SK-N-SH (cell line): ENCODE measurements at regions not wholly inside any gene's neighbourhood (a gene's known extent, or its start where the extent isn't known, plus 50 kb on each side); places are given as distances from the start of the nearest gene placed in this dataset.
"Not testable (repeated sequence)": the region's sequence is repeated elsewhere in the genome, so short reads cannot be mapped to it uniquely, and the experiment has no call there.

Source experiments
- CTCF ChIA-PET: fragments of 300-600, 350-600 bp; formaldehyde crosslinking; extraction: SDS; loops from one replicate; lab custom pipeline; 2021; lab: Yijun Ruan, JAX
- POLR2A ChIA-PET: fragments of 350-600 bp; sonication (Branson Sonifier 250); formaldehyde crosslinking; extraction: SDS; loops from one replicate; lab custom pipeline; 2020; ENCODE audit warnings: antibody characterized with exemption, inconsistent platforms; lab: Yijun Ruan, JAX
- DNase-seq: peaks from one replicate; pipeline ENCODE4 v3.0.0; 2012
- H2AFZ ChIP-seq: fragments of 200-600 bp; sonication (generic); 2 replicates; pipeline ENCODE4 v1.8.1; 2016; ENCODE audit warnings: antibody characterized with exemption, mild to moderate bottlenecking, low read depth
- H3F3A ChIP-seq: fragments of 200-600 bp; sonication (generic); replicated peaks from 2 replicates; pipeline ENCODE3; 2016; ENCODE audit warnings: antibody characterized with exemption, mild to moderate bottlenecking; ENCODE audit not compliant: insufficient read depth
- H3K27ac ChIP-seq, 2 experiments: fragments of 200-500 bp in 1 of 2; fragments of 200-600 bp in 1 of 2; sonication (Bioruptor generic) in 1 of 2; sonication (generic), shearing (Covaris generic) in 1 of 2; 2 replicates each; pipeline versions ENCODE4 v1.5.1 to v1.6.1; 2014 to 2016; ENCODE audit warnings: low read depth in 2 of 2, inconsistent platforms in 1 of 2, low read length in 1 of 2, mild to moderate bottlenecking in 1 of 2, mixed read lengths in 1 of 2
- H3K27me3 ChIP-seq: fragments of 200-600 bp; sonication (generic), shearing (Covaris generic); 2 replicates; pipeline ENCODE4 v1.6.1; 2016; ENCODE audit warnings: mixed run types; ENCODE audit not compliant: insufficient read depth
- H3K36me3 ChIP-seq, 2 experiments: fragments of 200-500 bp in 1 of 2; fragments of 200-600 bp in 1 of 2; sonication (Bioruptor generic) in 1 of 2; sonication (generic) in 1 of 2; replicated peaks in 1 of 2; 2 replicates each; pipeline versions ENCODE3 to v1.5.1; 2014 to 2016; ENCODE audit warnings: low read length in 1 of 2, mild to moderate bottlenecking in 1 of 2; ENCODE audit not compliant: insufficient read depth in 2 of 2, control insufficient read depth in 1 of 2
- H3K4me1 ChIP-seq, 2 experiments: fragments of 200-500 bp in 1 of 2; fragments of 200-600 bp in 1 of 2; sonication (Bioruptor generic) in 1 of 2; sonication (generic), shearing (Covaris generic) in 1 of 2; 2 replicates each; pipeline versions ENCODE4 v1.5.1 to v1.6.1; 2014 to 2016; ENCODE audit warnings: low read depth in 1 of 2, low read length in 1 of 2, mixed run types in 1 of 2; ENCODE audit not compliant: insufficient read depth in 2 of 2, control insufficient read depth in 1 of 2
- H3K4me2 ChIP-seq: fragments of 200-600 bp; sonication (generic), shearing (Covaris generic); 2 replicates; pipeline ENCODE4 v1.6.1; 2017; ENCODE audit warnings: mixed run types
- H3K4me3 ChIP-seq, 2 experiments: fragments of 200-500 bp in 1 of 2; fragments of 200-600 bp in 1 of 2; sonication (Bioruptor generic) in 1 of 2; sonication (generic), shearing (Covaris generic) in 1 of 2; 2 replicates each; pipeline versions ENCODE4 v1.5.1 to v1.8.1; 2014 to 2016; ENCODE audit warnings: low read depth in 2 of 2, inconsistent platforms in 1 of 2, low read length in 1 of 2, mild to moderate bottlenecking in 1 of 2, mixed read lengths in 1 of 2, moderate library complexity in 1 of 2
- H3K79me2 ChIP-seq: fragments of 200-600 bp; sonication (generic); 2 replicates; pipeline ENCODE4 v1.8.1; 2017; ENCODE audit warnings: mild to moderate bottlenecking; ENCODE audit not compliant: insufficient read depth
- H3K9ac ChIP-seq: fragments of 200-600 bp; sonication (generic); 2 replicates; pipeline ENCODE4 v1.6.1; 2017; ENCODE audit warnings: mixed run types
- H3K9me2 ChIP-seq: fragments of 200-600 bp; sonication (generic); 2 replicates; pipeline ENCODE4 v1.6.1; 2017; ENCODE audit warnings: mixed run types
- H3K9me3 ChIP-seq: fragments of 200-600 bp; sonication (generic); 2 replicates; pipeline ENCODE4 v1.6.1; 2017; ENCODE audit warnings: mixed run types, mild to moderate bottlenecking, moderate library complexity
- H4K20me1 ChIP-seq: fragments of 200-600 bp; sonication (generic); 2 replicates; pipeline ENCODE4 v1.6.1; 2017; ENCODE audit warnings: mild to moderate bottlenecking, mixed run types; ENCODE audit not compliant: insufficient read depth
- ELF1 ChIP-seq: IDR thresholded peaks from 2 replicates; pipeline ENCODE4 v1.4.0; 2012
- EP300 ChIP-seq, 2 experiments: IDR thresholded peaks; 2 replicates each; pipeline versions ENCODE4 v1.4.0 to v1.6.1; 2012; ENCODE audit warnings: borderline replicate concordance in 1 of 2, low read depth in 1 of 2, low read length in 1 of 2
- EZH2phosphoT487 ChIP-seq: fragments of 200-600 bp; sonication (generic); IDR thresholded peaks from 2 replicates; pipeline ENCODE4 v1.6.1; 2017; ENCODE audit warnings: low read depth, mixed run types, mild to moderate bottlenecking, antibody characterized with exemption, moderate library complexity, borderline replicate concordance
- FOSL2 ChIP-seq: IDR thresholded peaks from 2 replicates; pipeline ENCODE4 v1.4.0; 2012; ENCODE audit warnings: low read depth, mild to moderate bottlenecking, moderate library complexity, borderline replicate concordance
- JUND ChIP-seq: IDR thresholded peaks from 2 replicates; pipeline ENCODE4 v1.4.0; 2012
- MEF2A ChIP-seq: IDR thresholded peaks from 2 replicates; pipeline ENCODE4 v1.4.0; 2012; ENCODE audit warnings: low read depth, borderline replicate concordance
- MXI1 ChIP-seq: IDR thresholded peaks from 2 replicates; pipeline ENCODE4 v1.6.1; 2012; ENCODE audit warnings: mild to moderate bottlenecking, low read depth, low read length, improper control_type of control experiment
- RAD21 ChIP-seq: IDR thresholded peaks from 2 replicates; pipeline ENCODE4 v1.6.1; 2012; ENCODE audit warnings: mild to moderate bottlenecking, low read length
- RCOR1 ChIP-seq: fragments of 150-350 bp; IDR thresholded peaks from 2 replicates; pipeline ENCODE4 v1.6.1; 2017; ENCODE audit warnings: antibody characterized with exemption, low read length
- RXRA ChIP-seq: IDR thresholded peaks from 2 replicates; pipeline ENCODE4 v1.4.0; 2012; ENCODE audit warnings: low read depth, mild to moderate bottlenecking, borderline replicate concordance
- SIN3A ChIP-seq: IDR thresholded peaks from 2 replicates; pipeline ENCODE4 v1.6.1; 2012; ENCODE audit warnings: low read depth, mild to moderate bottlenecking, low read length, moderate library complexity, borderline replicate concordance
- TAF1 ChIP-seq: IDR thresholded peaks from 2 replicates; pipeline ENCODE4 v1.6.1; 2012; ENCODE audit warnings: low read depth, mild to moderate bottlenecking, low read length, moderate library complexity, borderline replicate concordance
- WGBS: methylation state at CpG from one replicate; pipeline ENCODE4 v1.1.6; 2017; ENCODE audit warnings: low lambda C conversion rate; 5-methylcytosine and 5-hydroxymethylcytosine counted together
- TF ChIP-seq, protein P1 (sequence below): IDR thresholded peaks from 2 replicates; pipeline ENCODE4 v1.6.1; 2012; ENCODE audit warnings: mild to moderate bottlenecking, low read depth, low read length, moderate library complexity

DNA sequence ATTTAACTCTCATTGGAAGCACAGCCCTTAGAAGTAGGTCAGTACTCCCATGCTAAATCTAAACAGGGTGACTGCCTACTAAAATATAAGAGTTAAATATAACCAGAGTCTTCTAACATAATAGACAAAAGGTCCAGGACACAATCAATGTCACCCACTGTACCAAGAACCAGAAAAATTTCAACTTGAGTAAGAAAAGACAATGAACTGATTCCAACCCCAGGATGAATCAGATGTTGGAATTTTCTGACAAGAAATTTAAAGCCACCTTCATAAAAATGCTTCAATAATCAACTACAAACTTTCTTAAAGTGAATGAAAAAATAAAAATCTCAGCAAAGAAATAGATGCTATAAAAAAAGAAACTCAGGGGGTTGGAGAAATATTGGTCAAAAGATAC lies 71.3 kb upstream of the NPAS2 start:
- H3F3A ChIP-seq: peaks cover 12% of the 10 kb centered on the region
- TF ChIP-seq ELF1: no peak
- TF ChIP-seq EP300 (IDR thresholded peaks at IDR 0.05; ENCODE audit: borderline replicate concordance in 1 of 2, low read depth in 1 of 2, low read length in 1 of 2): no peak
- no peak for TF ChIP-seq RCOR1
- TF ChIP-seq MXI1: no peak
- TF ChIP-seq RAD21: no peak
- peak; percentile 5; the same call in 1 of the 2 replicates for TF ChIP-seq FOSL2
- CTCF ChIA-PET: interaction anchor here (1.4 kb wide), 1 partner anchor 142 kb away, joined by 4 read pairs; no protein-coding TSS in a partner anchor

DNA sequence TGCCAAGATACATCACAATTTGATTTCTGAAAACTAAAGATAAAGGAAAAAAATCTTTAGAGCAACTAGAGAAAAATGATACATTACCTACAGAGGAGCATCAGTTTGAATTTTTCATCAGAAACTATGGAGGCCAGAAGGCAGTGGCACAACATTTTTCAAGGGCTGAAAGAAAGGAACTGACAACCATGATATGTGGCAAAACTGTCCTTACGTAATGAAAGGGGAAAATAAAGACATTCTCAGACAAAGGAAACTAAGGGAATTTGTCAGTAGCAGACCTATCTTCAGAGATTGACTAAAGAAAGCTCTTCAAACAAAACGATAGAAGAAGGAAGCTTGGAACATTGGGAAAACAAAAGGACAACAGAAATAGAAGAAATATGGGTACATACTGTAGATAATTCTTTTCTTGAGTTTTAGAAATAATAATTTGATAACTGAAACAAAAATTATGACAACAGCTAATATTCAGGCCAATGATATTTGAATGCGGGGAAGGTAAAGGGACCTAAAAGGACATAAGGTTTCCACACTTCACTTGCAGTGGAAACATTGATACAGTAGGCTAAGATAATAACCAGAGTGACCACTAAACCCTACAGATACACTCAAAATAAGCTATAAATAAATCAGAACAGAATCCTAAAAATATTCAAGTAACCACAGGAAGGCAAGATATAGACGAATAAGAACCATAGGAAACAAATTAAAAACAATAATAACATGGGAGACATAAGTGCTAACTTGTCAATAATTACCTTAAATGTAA lies 70.0 kb upstream of the NPAS2 start:
- TF ChIP-seq, protein P1, sequence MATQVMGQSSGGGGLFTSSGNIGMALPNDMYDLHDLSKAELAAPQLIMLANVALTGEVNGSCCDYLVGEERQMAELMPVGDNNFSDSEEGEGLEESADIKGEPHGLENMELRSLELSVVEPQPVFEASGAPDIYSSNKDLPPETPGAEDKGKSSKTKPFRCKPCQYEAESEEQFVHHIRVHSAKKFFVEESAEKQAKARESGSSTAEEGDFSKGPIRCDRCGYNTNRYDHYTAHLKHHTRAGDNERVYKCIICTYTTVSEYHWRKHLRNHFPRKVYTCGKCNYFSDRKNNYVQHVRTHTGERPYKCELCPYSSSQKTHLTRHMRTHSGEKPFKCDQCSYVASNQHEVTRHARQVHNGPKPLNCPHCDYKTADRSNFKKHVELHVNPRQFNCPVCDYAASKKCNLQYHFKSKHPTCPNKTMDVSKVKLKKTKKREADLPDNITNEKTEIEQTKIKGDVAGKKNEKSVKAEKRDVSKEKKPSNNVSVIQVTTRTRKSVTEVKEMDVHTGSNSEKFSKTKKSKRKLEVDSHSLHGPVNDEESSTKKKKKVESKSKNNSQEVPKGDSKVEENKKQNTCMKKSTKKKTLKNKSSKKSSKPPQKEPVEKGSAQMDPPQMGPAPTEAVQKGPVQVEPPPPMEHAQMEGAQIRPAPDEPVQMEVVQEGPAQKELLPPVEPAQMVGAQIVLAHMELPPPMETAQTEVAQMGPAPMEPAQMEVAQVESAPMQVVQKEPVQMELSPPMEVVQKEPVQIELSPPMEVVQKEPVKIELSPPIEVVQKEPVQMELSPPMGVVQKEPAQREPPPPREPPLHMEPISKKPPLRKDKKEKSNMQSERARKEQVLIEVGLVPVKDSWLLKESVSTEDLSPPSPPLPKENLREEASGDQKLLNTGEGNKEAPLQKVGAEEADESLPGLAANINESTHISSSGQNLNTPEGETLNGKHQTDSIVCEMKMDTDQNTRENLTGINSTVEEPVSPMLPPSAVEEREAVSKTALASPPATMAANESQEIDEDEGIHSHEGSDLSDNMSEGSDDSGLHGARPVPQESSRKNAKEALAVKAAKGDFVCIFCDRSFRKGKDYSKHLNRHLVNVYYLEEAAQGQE: no peak
- TF ChIP-seq RAD21 (no peak), MEF2A (no peak), RXRA (no peak), JUND (no peak), EZH2phosphoT487 (no peak), TAF1 (no peak), SIN3A (no peak)
- TF ChIP-seq, all 33 proteins: peak for 0
- H4K20me1 ChIP-seq: no peaks in the 10 kb centered on the region
- H3K27ac ChIP-seq: no peak overlapping the region
- WGBS: 87% methylated on average over 4 of the region's 4 CpGs
- peaks cover 0 to 27% of the 10 kb centered on the region in 2 experiments; a peak in 3 of 4 replicates for H3K4me1 ChIP-seq
- no peak overlapping the region for H3K4me3 ChIP-seq
- no peaks in the 10 kb centered on the region for H3K9me2 ChIP-seq
- H3F3A ChIP-seq: peaks cover 15% of the 10 kb centered on the region
- H3K36me3 ChIP-seq: no peaks in the 10 kb centered on the region
- no peaks in the 10 kb centered on the region for H3K27me3 ChIP-seq
- 0 out of 2 replicates have a peak, but pooled peaks cover 7% of the 10 kb centered on the region for H3K9me3 ChIP-seq
- ChIA-PET CTCF (interaction anchor here (1.4 kb wide), 1 partner anchor 36 kb away, joined by 3 read pairs; no protein-coding TSS in a partner anchor), POLR2A (no interaction called here)
- no peaks in the 10 kb centered on the region for H3K79me2 ChIP-seq
- no peak overlapping the region for H3K4me2 ChIP-seq
- no peak overlapping the region for H3K9ac ChIP-seq
- H2AFZ ChIP-seq: no peak overlapping the region
- DNase-seq: no peak

More for the DNA sequence above, 71.3 kb upstream of the NPAS2 start:
- Histone ChIP-seq H4K20me1 (no peaks in the 10 kb centered on the region), H3K9me3 (0 out of 2 replicates have a peak, but pooled peaks cover 7% of the 10 kb centered on the region), H3K4me2 (no peak overlapping the region), H3K27me3 (no peaks in the 10 kb centered on the region), H3K9ac (no peak overlapping the region), H3K4me1 (peaks cover 0 to 27% of the 10 kb centered on the region in 2 experiments; a peak in 3 of 4 replicates), H3K79me2 (no peaks in the 10 kb centered on the region), H3K4me3 (no peak overlapping the region), H2AFZ (no peak overlapping the region), H3K27ac (no peak overlapping the region), H3K9me2 (no peaks in the 10 kb centered on the region), H3K36me3 (no peaks in the 10 kb centered on the region)
- DNase-seq: no peak
- POLR2A ChIA-PET: no interaction called here

DNA sequence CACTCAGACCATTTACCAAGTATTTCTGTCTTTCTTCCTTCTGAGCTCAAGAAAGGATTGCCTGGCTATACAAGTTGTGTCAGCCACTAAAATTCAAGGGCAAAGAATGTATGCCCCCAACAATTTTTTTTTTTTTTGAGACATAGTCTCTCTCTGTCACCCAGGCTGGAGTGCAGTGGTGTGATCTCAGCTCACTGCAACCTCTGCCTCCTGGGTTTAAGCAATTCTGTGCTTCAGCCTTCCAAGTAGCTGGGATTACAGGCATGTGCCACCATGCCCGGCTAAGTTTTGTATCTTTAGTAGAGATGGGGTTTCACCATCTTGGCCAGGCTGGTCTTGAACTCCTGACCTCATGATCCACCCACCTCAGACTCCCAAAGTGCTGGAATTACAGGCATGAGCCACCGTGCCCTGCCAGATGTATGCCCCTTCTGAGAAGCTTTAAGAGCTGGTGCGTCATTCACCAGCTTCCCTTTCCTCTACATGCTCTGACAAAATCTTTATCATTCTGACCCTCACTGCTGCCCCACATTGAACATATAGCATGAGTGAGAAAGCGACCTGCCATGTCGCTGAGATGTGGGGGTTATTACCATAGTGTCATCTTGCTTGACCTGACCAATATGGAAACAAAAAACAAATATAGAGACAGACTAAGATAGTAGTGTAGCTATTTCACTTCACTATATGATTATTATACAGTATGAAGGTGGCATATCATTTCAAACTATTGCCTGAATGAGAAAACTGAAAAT lies 67.9 kb upstream of the NPAS2 start:
- not testable (repeated sequence) for H3K36me3 ChIP-seq

More for the DNA sequence above, 67.9 kb upstream of the NPAS2 start:
- H3K9me3 ChIP-seq, H3K9me2 ChIP-seq, H2AFZ ChIP-seq, POLR2A ChIA-PET, H3K27me3 ChIP-seq, CTCF ChIA-PET, H4K20me1 ChIP-seq, DNase-seq, H3K79me2 ChIP-seq, H3K4me3 ChIP-seq: not testable (repeated sequence)
- Histone ChIP-seq H3K27ac (peak overlapping the region; percentile 64 to 89; a peak in 3 of 4 replicates), H3F3A (peaks cover 36% of the 10 kb centered on the region), H3K4me1 (peaks cover 1 to 44% of the 10 kb centered on the region in 2 experiments; a peak in 3 of 4 replicates), H3K9ac (peak overlapping the region; percentile 37; the same call in 1 of the 2 replicates), H3K4me2 (peak overlapping the region; percentile 9; the same call in 1 of the 2 replicates)
- WGBS: 36% methylated on average over 5 of the region's 5 CpGs
